MCF 10A (cell line): ENCODE measurements at regions not wholly inside any gene's neighbourhood (a gene's known extent, or its start where the extent isn't known, plus 50 kb on each side); places are given as distances from the start of the nearest gene placed in this dataset.

Experiments
- BruUV-seq: library from RNA; stranded (reverse); fragments of 400-500 nt; replicated peaks from 2 replicates; lab custom pipeline; 2021; lab: Mats Ljungman, UMichigan
- CTCF ChIA-PET: fragments of 300-600 bp; sonication (Branson Sonifier 250); formaldehyde crosslinking; extraction: SDS; loops from one replicate; lab custom pipeline; 2021; ENCODE audit warnings: antibody characterized with exemption, inconsistent platforms; lab: Yijun Ruan, JAX
- POLR2A ChIA-PET: fragments of 300-600, 350-650 bp; sonication (Branson Sonifier 250); formaldehyde crosslinking; extraction: SDS; loops from one replicate; lab custom pipeline; 2020; ENCODE audit warnings: antibody characterized with exemption, inconsistent platforms; lab: Yijun Ruan, JAX
- DNase-seq: peaks from one replicate; pipeline ENCODE4 v3.0.0-alpha.2; 2018; ENCODE audit not compliant: unreplicated experiment
- H3K27ac Mint-ChIP-seq: one replicate; pipeline ENCODE4 v1.8.0; 2022; ENCODE audit warnings: mild to moderate bottlenecking, low read depth, mixed read lengths; ENCODE audit not compliant: unreplicated experiment
- H3K27me3 Mint-ChIP-seq: one replicate; pipeline ENCODE4 v1.8.0; 2022; ENCODE audit warnings: mixed read lengths; ENCODE audit not compliant: insufficient read depth, unreplicated experiment
- H3K36me3 Mint-ChIP-seq: one replicate; pipeline ENCODE4 v1.8.0; 2022; ENCODE audit warnings: mild to moderate bottlenecking, moderate library complexity, mixed read lengths; ENCODE audit not compliant: insufficient read depth, unreplicated experiment
- H3K4me1 Mint-ChIP-seq: one replicate; pipeline ENCODE4 v1.8.0; 2022; ENCODE audit warnings: mixed read lengths; ENCODE audit not compliant: insufficient read depth, unreplicated experiment
- H3K4me3 Mint-ChIP-seq: one replicate; pipeline ENCODE4 v1.8.0; 2022; ENCODE audit warnings: mild to moderate bottlenecking, moderate library complexity, mixed read lengths; ENCODE audit not compliant: unreplicated experiment
- H3K9me3 Mint-ChIP-seq: one replicate; pipeline ENCODE4 v1.8.0; 2022; ENCODE audit warnings: mixed read lengths; ENCODE audit not compliant: unreplicated experiment
- intact Hi-C: fragments of 100-400 bp; cut with micrococcal nuclease; formaldehyde crosslinking; loops from 2 replicates; pipeline ENCODE4 v1.14.1; 2022
- TF ChIP-seq, protein P1 (sequence below): fragments of 200-600 bp; IDR thresholded peaks from one replicate; pipeline ENCODE4 v1.8.0; 2022; ENCODE audit warnings: antibody characterized with exemption, mild to moderate bottlenecking; ENCODE audit not compliant: unreplicated experiment

DNA sequence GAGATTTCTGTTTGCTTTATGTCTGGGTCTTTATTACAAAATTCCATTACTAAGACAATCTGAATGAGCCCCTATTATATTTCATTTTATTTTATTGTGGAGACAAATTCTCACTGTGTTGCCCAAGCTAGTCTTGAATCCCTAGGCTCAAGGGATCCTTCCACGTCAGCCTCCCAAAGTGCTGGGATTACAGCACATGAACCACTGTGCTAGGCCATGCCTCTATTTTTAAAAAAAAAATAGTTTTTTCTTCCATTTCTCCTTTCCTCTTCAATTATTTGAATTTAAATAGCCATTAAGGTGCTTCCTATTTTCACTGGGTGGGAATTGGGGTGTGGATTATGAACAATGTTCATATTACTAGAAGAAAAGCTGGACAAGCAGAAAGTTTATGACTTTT lies 1587.4 kb downstream of the GRIK2 start:
- H3K4me3 Mint-ChIP-seq = no peak overlapping the region
- TF ChIP-seq, protein P1, sequence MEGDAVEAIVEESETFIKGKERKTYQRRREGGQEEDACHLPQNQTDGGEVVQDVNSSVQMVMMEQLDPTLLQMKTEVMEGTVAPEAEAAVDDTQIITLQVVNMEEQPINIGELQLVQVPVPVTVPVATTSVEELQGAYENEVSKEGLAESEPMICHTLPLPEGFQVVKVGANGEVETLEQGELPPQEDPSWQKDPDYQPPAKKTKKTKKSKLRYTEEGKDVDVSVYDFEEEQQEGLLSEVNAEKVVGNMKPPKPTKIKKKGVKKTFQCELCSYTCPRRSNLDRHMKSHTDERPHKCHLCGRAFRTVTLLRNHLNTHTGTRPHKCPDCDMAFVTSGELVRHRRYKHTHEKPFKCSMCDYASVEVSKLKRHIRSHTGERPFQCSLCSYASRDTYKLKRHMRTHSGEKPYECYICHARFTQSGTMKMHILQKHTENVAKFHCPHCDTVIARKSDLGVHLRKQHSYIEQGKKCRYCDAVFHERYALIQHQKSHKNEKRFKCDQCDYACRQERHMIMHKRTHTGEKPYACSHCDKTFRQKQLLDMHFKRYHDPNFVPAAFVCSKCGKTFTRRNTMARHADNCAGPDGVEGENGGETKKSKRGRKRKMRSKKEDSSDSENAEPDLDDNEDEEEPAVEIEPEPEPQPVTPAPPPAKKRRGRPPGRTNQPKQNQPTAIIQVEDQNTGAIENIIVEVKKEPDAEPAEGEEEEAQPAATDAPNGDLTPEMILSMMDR = no peak
- no peaks in the 10 kb centered on the region for H3K9me3 Mint-ChIP-seq
- no peaks in the 10 kb centered on the region for H3K27me3 Mint-ChIP-seq
- no peaks in the 10 kb centered on the region for H3K36me3 Mint-ChIP-seq
- ChIA-PET CTCF (interaction anchor here (0.6 kb wide), 1 partner anchor 23 kb away, joined by 3 read pairs; no protein-coding TSS in a partner anchor), POLR2A (no interaction called here)
- no peaks in the 10 kb centered on the region for H3K4me1 Mint-ChIP-seq
- BruUV-seq = no TSS peak
- no peak overlapping the region for H3K27ac Mint-ChIP-seq
- DNase-seq = no peak
- intact Hi-C loops = no loop called here

DNA sequence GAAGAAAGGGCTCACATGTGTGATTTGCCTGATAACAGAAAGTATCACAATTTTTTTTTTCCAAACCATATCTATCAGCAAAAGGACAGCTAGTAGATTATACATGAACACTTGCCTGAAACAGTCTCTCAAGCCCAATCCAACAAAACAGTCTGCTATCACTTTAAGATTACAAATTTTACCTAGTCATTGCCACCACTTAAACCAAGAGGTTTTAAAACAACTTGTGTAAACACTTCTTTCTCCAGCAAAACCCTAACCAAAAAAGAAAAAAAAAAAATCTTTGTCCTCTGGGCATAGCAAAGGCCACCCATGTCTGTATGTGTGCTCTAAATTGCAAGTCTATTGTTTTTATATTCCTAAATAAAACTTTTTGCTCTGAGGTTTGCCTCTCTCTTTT lies 1568.4 kb downstream of the GRIK2 start:
- Mint-ChIP-seq H3K36me3 (no peaks in the 10 kb centered on the region), H3K4me3 (no peak overlapping the region), H3K27me3 (no peaks in the 10 kb centered on the region), H3K4me1 (no peaks in the 10 kb centered on the region), H3K9me3 (peaks cover 1% of the 10 kb centered on the region), H3K27ac (no peak overlapping the region)
- intact Hi-C loops = no loop called here
- no peak for DNase-seq
- TF ChIP-seq, protein P1 = no peak
- BruUV-seq = no TSS peak
- POLR2A ChIA-PET = no interaction called here
- CTCF ChIA-PET = no interaction called here

DNA sequence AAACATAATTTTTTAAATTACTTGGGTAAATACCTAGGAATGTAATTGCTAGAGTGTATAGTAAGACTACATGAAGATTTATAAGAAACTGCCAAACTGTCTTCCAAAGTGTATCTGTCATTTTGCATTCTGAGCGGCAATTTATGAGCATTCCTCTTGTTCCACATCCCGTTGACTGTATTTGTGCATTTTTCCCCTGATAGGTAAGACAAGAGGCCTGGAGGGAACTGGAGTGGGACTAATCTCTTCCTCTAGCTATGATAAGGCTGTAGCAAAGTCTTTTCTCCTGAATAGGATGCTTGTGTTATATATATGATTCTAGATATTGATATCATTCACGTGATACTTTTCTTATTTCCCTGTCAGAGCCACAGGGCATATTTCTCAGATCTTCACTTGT lies 1557.5 kb downstream of the GRIK2 start:
- no peak for DNase-seq
- Mint-ChIP-seq H3K27me3 (no peaks in the 10 kb centered on the region), H3K4me1 (no peaks in the 10 kb centered on the region), H3K9me3 (no peaks in the 10 kb centered on the region), H3K36me3 (no peaks in the 10 kb centered on the region), H3K27ac (no peak overlapping the region), H3K4me3 (no peak overlapping the region)
- TF ChIP-seq, protein P1 = no peak
- BruUV-seq = no TSS peak
- intact Hi-C loops = no loop called here
- ChIA-PET POLR2A (no interaction called here), CTCF (no interaction called here)

DNA sequence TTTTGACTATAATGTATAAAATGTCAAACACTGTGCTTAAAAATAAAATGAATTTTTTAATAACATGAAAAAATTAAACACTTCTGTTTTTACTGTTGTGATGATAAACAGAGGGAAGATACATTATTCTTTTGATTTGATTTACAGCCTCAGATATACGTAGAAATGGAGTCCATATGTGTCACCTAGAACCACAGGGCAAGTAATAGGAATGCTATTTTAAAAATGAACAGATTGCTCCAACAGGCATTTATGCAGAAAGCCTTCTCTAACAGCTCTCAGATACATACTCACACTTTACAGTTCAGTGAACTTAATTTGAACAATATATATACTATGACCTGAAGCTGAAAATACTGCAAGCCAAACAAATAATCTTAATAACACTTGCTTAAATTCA lies 1551.0 kb downstream of the GRIK2 start:
- CTCF ChIA-PET = no interaction called here
- Mint-ChIP-seq H3K4me1 (no peaks in the 10 kb centered on the region), H3K27me3 (no peaks in the 10 kb centered on the region), H3K36me3 (no peaks in the 10 kb centered on the region), H3K4me3 (no peak overlapping the region), H3K9me3 (no peaks in the 10 kb centered on the region), H3K27ac (no peak overlapping the region)
- POLR2A ChIA-PET = no interaction called here
- DNase-seq = no peak
- intact Hi-C loops = no loop called here
- no TSS peak for BruUV-seq
- TF ChIP-seq, protein P1 = no peak
